HEK293 (cell line): ENCODE measurements at regions not wholly inside any gene's neighbourhood (a gene's known extent, or its start where the extent isn't known, plus 50 kb on each side); places are given as distances from the start of the nearest gene placed in this dataset.

ENCODE experiments used
- ATF2 ChIP-seq: fragments of 450-650 bp; formaldehyde crosslinking; IDR thresholded peaks from 2 replicates; pipeline ENCODE4 v1.5.1; 2016; ENCODE audit warnings: missing biosample characterization, missing genetic modification characterization, low read depth
- EGR2 ChIP-seq: fragments of 450-650 bp; formaldehyde crosslinking; IDR thresholded peaks from 2 replicates; pipeline ENCODE4 v1.5.1; 2016; ENCODE audit warnings: low read depth, missing biosample characterization, missing genetic modification characterization
- INSM2 ChIP-seq: fragments of 450-650 bp; formaldehyde crosslinking; IDR thresholded peaks from 2 replicates; pipeline ENCODE4 v1.5.1; 2016; ENCODE audit warnings: missing biosample characterization, missing genetic modification characterization
- KLF16 ChIP-seq: fragments of 450-650 bp; formaldehyde crosslinking; IDR thresholded peaks from 2 replicates; pipeline ENCODE4 v1.5.1; 2017; ENCODE audit warnings: missing biosample characterization, missing genetic modification characterization
- OVOL3 ChIP-seq: fragments of 450-650 bp; formaldehyde crosslinking; IDR thresholded peaks from 2 replicates; pipeline ENCODE4 v1.5.1; 2016; ENCODE audit warnings: missing biosample characterization, missing genetic modification characterization
- PRDM10 ChIP-seq: fragments of 450-650 bp; formaldehyde crosslinking; IDR thresholded peaks from 2 replicates; pipeline ENCODE4 v1.5.1; 2016; ENCODE audit warnings: missing biosample characterization, missing genetic modification characterization
- PRDM6 ChIP-seq: fragments of 450-650 bp; formaldehyde crosslinking; IDR thresholded peaks from 2 replicates; pipeline ENCODE4 v1.5.1; 2017; ENCODE audit warnings: missing biosample characterization, missing genetic modification characterization
- ZBTB26 ChIP-seq: fragments of 450-650 bp; formaldehyde crosslinking; optimal IDR thresholded peaks from 2 replicates; pipeline ENCODE3; 2016; ENCODE audit warnings: missing biosample characterization, mild to moderate bottlenecking, missing genetic modification characterization
- ZBTB49 ChIP-seq: fragments of 450-650 bp; formaldehyde crosslinking; IDR thresholded peaks from 2 replicates; pipeline ENCODE4 v1.5.1; 2016; ENCODE audit warnings: missing biosample characterization, missing genetic modification characterization, low read depth
- ZEB2 ChIP-seq: fragments of 450-650 bp; formaldehyde crosslinking; IDR thresholded peaks from 2 replicates; pipeline ENCODE4 v1.5.1; 2016; ENCODE audit warnings: missing biosample characterization, missing genetic modification characterization
- ZFHX2 ChIP-seq: fragments of 450-650 bp; formaldehyde crosslinking; conservative IDR thresholded peaks from 2 replicates; pipeline ENCODE4 v1.5.1; 2016; ENCODE audit warnings: missing biosample characterization, missing genetic modification characterization
- ZNF121 ChIP-seq: fragments of 450-650 bp; formaldehyde crosslinking; IDR thresholded peaks from 2 replicates; pipeline ENCODE4 v1.5.1; 2016; ENCODE audit warnings: missing biosample characterization, missing genetic modification characterization
- ZNF140 ChIP-seq: fragments of 450-650 bp; formaldehyde crosslinking; IDR thresholded peaks from 2 replicates; pipeline ENCODE4 v1.5.1; 2016; ENCODE audit warnings: missing biosample characterization, missing genetic modification characterization
- ZNF211 ChIP-seq: fragments of 450-650 bp; formaldehyde crosslinking; IDR thresholded peaks from 2 replicates; pipeline ENCODE4 v1.5.1; 2016; ENCODE audit warnings: low read depth, missing biosample characterization, missing genetic modification characterization
- ZNF335 ChIP-seq: fragments of 450-650 bp; formaldehyde crosslinking; conservative IDR thresholded peaks from 2 replicates; pipeline ENCODE4 v1.5.1; 2016; ENCODE audit warnings: missing biosample characterization, missing genetic modification characterization
- ZNF366 ChIP-seq: fragments of 450-650 bp; formaldehyde crosslinking; conservative IDR thresholded peaks from 2 replicates; pipeline ENCODE4 v1.5.1; 2016; ENCODE audit warnings: missing biosample characterization, missing genetic modification characterization
- ZNF398 ChIP-seq: fragments of 450-650 bp; formaldehyde crosslinking; IDR thresholded peaks from 2 replicates; pipeline ENCODE4 v1.5.1; 2017; ENCODE audit warnings: missing biosample characterization, missing genetic modification characterization
- ZNF404 ChIP-seq: fragments of 450-650 bp; formaldehyde crosslinking; IDR thresholded peaks from 2 replicates; pipeline ENCODE4 v1.5.1; 2017; ENCODE audit warnings: missing biosample characterization, missing genetic modification characterization
- ZNF548 ChIP-seq: fragments of 450-650 bp; formaldehyde crosslinking; IDR thresholded peaks from 2 replicates; pipeline ENCODE4 v1.5.1; 2016; ENCODE audit warnings: missing biosample characterization, missing genetic modification characterization
- ZNF549 ChIP-seq: fragments of 450-650 bp; IDR thresholded peaks from 2 replicates; pipeline ENCODE4 v1.5.1; 2018; ENCODE audit warnings: missing biosample characterization, missing genetic modification characterization, mild to moderate bottlenecking, inconsistent platforms, moderate library complexity
- ZNF558 ChIP-seq: fragments of 450-650 bp; formaldehyde crosslinking; IDR thresholded peaks from 2 replicates; pipeline ENCODE4 v1.5.1; 2016; ENCODE audit warnings: missing biosample characterization, missing genetic modification characterization
- ZNF610 ChIP-seq: fragments of 450-650 bp; formaldehyde crosslinking; IDR thresholded peaks from 2 replicates; pipeline ENCODE4 v1.5.1; 2016; ENCODE audit warnings: missing biosample characterization, missing genetic modification characterization, borderline replicate concordance
- ZNF621 ChIP-seq: fragments of 450-650 bp; formaldehyde crosslinking; IDR thresholded peaks from 2 replicates; pipeline ENCODE4 v1.5.1; 2017; ENCODE audit warnings: missing biosample characterization, missing genetic modification characterization
- ZNF701 ChIP-seq: fragments of 450-650 bp; formaldehyde crosslinking; IDR thresholded peaks from 2 replicates; pipeline ENCODE4 v1.5.1; 2016; ENCODE audit warnings: missing biosample characterization, missing genetic modification characterization
- ZNF785 ChIP-seq: fragments of 450-650 bp; formaldehyde crosslinking; IDR thresholded peaks from 2 replicates; pipeline ENCODE4 v1.5.1; 2016; ENCODE audit warnings: missing biosample characterization, missing genetic modification characterization

- peak; percentile 70 for TF ChIP-seq PRDM10 (tag by site-specific recombination)
- TF ChIP-seq ZFHX2 (tag by site-specific recombination), result no peak
- no peak for TF ChIP-seq ZNF548
- TF ChIP-seq ZNF404 (tag by site-specific recombination), result no peak
- 0 out of 2 replicates have a peak, but pooled peaks have one; percentile 23 for TF ChIP-seq ZNF558 (tag by site-specific recombination)
- 0 out of 2 replicates have a peak, but pooled peaks have one; percentile 9 for TF ChIP-seq ZNF121
- no peak for TF ChIP-seq ZNF211
- no peak for TF ChIP-seq ZNF335 (tag by site-specific recombination)
- peak; percentile 26; the same call in 1 of the 2 replicates for TF ChIP-seq KLF16 (tag by site-specific recombination)
- TF ChIP-seq ZNF610 (tag by site-specific recombination), result no peak; the same call in 1 of the 2 replicates
- peak; percentile 43 for TF ChIP-seq ZBTB26
- no peak for TF ChIP-seq INSM2 (tag by site-specific recombination)
- 0 out of 2 replicates have a peak, but pooled peaks have one; percentile 8 for TF ChIP-seq OVOL3
- TF ChIP-seq ZNF785 (tag by site-specific recombination), result no peak
- TF ChIP-seq ZNF701 (tag by site-specific recombination), result no peak
- TF ChIP-seq ZNF366, result peak; percentile 90
- TF ChIP-seq ZNF140 (tag by site-specific recombination), result no peak
- peak; percentile 45; the same call in 1 of the 2 replicates for TF ChIP-seq EGR2 (tag by site-specific recombination)
- TF ChIP-seq ZNF621 (tag by site-specific recombination), result no peak
- no peak for TF ChIP-seq ZNF549 (tag by site-specific recombination)
- no peak for TF ChIP-seq ZBTB49 (tag by site-specific recombination)
- TF ChIP-seq ZNF398 (tag by site-specific recombination), result no peak
- TF ChIP-seq ZEB2 (tag by site-specific recombination), result peak; percentile 74; the same call in 1 of the 2 replicates
- peak; percentile 89 for TF ChIP-seq ATF2 (tag by site-specific recombination)
- TF ChIP-seq PRDM6 (tag by site-specific recombination), result peak; percentile 69
Measured at GRCh38 chr1:147084273-147085096, 87.8 kb downstream of the PRKAB2 start (continued).
